Occipital lobe (tissue), 1 donor: ENCODE measurements at regions not wholly inside any gene's neighbourhood (a gene's known extent, or its start where the extent isn't known, plus 50 kb on each side); places are given as distances from the start of the nearest gene placed in this dataset.

ENCODE experiments used
- DNase-seq: peaks from one replicate; lab custom pipeline; 2025; lab: John Stamatoyannopoulos, UW

DNA sequence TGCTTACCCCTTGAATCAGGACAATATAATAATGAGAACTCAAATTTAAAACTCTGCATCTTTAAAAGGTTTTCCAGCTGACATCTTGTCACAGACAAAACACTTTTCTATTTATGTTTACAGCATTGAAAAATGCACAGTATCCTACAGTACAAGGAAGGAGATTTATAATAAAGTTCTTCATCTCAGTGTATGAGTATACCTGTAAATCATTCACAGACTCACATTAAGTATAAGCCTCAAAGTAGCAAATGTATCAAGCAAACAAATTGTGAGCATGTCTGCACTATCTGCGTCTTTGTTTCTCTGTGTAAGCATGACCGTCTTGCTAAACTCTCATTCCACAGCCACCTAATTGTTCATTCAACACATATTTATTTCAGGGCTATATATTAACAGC is 52.8 kb downstream of the PPP1R2C start:
- no peak for DNase-seq

DNA sequence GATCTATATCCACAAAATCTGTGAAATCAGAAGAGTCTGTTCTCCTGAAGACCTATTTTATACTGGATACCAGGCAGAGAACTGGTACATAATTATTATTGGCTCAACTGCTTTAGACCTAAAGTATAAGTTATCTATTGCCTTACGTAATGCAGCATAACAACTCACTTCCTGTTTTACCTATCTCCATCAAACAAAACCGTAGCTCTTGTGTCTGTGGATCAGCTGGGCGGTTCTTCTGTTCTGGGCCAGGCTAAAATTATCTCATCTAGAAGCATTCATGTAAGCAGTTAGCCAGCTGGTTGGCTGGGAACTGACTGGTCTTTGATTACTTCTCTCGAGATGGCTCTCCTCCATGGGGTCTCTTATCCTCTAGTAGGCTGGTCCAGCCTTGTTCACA is 57.8 kb downstream of the PPP1R2C start:
- DNase-seq: no peak

- no peak for DNase-seq
These were observed 62.2 kb downstream of the PPP1R2C start for GRCh38 chrX:42715701-42716262.

- peak; percentile 22 for DNase-seq
These were observed 62.8 kb downstream of the PPP1R2C start for GRCh38 chrX:42714981-42715700.

- no peak for DNase-seq
These were observed 67.5 kb downstream of the PPP1R2C start for GRCh38 chrX:42710452-42710851.

DNA sequence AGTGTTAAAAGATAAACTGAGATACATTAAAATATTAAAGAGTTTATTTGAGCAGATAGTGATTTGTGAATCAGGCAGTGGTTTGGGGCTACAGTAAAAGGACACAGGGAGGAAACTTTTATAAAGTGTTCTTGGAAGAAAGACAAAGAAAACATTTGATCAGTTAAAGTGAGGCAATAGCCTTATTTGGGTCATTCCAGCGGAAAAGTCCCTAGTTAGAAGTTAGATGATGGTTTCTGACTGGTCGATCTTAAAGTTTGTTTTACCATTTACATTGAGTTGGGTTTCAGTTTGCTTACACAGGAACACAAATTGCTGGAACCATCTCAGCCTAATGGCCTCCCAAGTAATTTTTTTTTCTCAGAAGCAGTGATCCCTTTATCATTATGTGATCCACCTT is 69.7 kb downstream of the PPP1R2C start:
- no peak for DNase-seq

DNA sequence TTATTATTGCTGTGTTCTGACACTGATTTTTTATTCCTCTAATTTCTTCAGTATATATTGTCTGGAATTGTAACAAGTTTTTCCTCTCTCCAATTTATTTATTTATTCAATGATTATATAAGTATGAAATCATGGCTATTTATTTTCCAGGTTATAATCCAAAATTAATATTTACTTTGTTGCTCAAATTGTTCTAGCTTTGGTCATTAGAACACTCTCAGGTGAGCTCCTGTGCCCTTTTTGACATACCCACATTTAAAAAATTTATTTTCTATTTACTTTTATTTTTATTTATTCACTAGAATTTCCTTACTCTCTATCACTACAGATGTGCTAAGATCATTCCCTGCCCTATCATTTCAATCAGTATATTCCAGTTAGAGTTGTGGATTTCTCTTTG is 70.2 kb downstream of the PPP1R2C start:
- DNase-seq: no peak

GRCh38 chrX:42704454-42704853 is 73.5 kb downstream of the PPP1R2C start:
- no peak for DNase-seq

GRCh38 chrX:42697544-42697943 is 80.4 kb downstream of the PPP1R2C start:
- no peak for DNase-seq

DNA sequence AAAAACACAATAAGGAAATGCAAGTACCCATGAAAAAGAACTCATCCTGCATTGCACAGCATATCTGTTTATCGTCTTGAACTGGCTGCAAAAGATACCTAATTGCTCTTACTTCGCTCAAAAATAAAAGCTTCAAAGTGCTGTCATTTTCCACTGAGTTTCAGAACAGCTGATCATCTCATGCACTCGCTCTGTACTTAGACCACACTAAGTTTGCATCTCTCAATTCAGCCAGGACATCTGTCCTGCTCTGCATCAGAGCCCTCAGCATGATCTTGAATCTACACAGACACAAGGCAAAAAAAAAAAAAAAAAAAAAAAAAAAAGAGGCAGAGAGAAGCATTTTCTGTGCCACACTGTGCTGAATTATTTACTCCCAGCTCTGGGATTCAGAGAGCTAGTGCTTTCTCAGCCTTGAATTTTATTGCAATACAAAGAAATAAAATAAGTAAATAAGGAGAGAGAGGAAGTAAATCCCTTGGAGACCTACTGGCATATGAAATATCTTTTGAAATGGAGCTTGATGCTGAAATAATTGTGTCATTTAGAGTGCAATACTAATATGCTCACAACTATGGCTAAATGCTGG is 81.3 kb downstream of the PPP1R2C start:
- DNase-seq: no peak

DNA sequence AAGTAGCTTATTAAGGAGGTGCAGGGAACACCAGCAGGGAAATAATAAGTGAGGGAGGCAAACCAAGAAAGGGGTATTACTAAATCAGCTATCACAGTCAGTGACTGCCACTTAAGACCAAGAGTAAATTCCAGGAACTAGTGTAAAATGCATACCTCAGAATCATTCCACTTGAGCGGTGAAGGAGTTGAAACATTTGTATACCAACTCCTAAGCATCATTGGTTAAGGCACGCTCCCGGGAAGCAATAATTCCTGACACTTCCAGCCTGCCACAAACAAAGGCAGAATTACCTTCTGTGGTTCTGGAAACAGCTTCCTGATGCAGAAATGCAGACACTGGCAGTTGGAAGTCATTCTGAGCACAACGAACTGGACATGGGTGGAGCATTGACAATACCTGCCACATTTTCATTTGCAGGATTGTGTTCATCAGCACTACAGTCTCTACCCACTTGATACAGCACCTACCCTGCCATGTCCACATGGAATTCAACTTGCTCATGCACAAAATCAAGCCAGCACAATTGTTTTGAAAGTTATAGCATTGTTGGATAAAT is 82.1 kb downstream of the PPP1R2C start:
- DNase-seq: no peak

- no peak for DNase-seq
These were observed 83.6 kb downstream of the PPP1R2C start for GRCh38 chrX:42694260-42694815.

GRCh38 chrX:42691196-42691595 is 86.8 kb downstream of the PPP1R2C start:
- DNase-seq: no peak

DNA sequence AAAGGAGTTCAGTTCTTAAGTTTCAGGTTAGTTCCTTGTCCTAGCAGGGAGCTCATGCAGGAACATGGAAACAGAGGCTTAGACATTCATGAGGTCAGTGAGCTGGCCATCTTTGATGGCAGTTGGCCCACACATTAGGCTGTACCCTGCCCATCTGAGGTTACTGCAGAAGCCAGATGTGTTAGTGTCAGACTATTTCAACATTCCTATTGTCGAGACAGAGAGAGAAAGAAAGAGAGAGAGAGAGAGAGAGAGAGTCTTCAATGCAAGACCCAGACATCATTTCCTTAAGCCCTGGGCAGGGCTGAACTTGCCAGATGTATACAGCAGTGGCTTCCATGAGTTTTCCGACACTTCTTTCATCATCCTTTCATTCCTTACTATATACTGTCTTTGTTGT is 91.3 kb downstream of the PPP1R2C start:
- DNase-seq: no peak

DNA sequence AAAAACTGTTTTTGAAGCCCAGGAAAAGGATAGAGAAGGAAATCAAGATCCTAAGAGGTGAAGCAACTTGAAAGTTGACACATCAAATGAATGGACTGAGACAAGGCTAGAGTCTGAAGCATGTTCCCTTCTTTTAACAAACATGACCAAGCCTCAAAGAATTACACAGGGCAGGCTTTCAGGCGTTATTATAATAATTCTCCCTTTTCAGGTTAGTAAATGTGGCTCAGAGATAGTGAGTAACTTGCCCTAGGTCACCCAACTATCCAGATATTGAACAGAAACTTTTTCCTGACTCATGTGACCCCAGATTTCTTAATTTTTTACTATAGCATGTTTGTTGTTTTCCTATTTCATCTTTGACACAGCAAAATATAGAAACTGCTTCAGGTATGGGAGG is 91.7 kb downstream of the PPP1R2C start:
- no peak for DNase-seq

- no peak for DNase-seq
These were observed 93.9 kb downstream of the PPP1R2C start for GRCh38 chrX:42684065-42684464.

DNA sequence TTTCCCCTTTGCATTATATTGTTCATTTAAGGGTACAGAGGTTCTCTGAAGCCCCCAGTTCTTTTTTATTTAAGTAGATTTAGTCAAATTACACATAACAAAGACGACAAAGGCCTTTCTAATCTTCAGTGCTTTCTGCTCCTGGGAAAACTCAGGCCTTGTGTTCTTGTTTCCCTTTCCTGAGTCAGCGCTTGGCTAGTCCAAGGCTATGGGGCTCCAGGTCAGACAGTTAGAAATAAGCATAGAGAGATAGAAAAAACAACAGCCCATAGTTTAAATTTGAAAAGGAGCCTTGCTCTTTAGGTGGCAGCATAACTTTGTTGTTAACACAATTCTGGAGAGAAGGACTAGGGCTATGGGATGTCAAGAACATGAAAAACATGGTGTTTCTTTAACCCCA is 97.3 kb downstream of the PPP1R2C start:
- DNase-seq: no peak

DNA sequence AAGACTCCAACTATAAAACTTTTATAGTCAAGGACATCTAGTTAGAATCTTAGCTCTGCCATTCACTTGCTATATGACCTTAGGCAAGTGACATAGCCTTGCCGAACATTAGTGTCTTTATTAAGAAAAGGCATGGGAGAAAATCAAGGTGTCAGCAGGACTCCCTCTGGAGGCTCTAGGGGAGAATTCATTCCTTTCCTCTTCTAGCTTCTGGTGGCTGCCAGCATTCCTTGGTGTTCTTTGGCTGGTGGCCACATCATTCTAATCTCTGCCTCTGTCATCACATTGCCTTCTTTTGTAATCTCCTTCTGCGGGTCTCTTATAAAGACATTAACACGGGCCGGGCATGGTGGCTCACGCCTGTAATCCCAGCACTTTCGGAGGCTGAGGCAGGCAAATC is 99.8 kb downstream of the PPP1R2C start:
- no peak for DNase-seq

- DNase-seq: no peak
These were observed 104.6 kb downstream of the PPP1R2C start for GRCh38 chrX:42673301-42673810.

DNA sequence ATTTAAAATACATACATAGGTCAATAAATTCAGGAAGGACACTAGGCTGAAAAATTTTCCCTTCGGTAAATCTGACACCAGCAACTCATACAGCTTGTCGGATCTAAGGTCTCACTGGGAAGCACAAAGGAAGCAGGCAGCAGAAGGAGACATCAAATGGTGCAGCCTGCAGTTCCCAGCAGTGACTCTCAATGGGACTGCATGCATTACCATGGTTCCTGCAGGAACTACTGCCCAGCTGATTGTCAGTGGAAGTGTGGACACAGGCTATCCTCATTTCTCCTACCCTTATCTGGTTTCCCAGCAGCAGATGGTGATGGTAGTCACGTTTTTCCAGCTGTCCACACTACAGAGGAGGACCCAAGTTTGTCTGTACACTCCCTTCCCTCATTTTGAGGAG is 113.3 kb downstream of the PPP1R2C start:
- no peak for DNase-seq

GRCh38 chrX:42628471-42628870 is 149.5 kb downstream of the PPP1R2C start:
- no peak for DNase-seq

DNA sequence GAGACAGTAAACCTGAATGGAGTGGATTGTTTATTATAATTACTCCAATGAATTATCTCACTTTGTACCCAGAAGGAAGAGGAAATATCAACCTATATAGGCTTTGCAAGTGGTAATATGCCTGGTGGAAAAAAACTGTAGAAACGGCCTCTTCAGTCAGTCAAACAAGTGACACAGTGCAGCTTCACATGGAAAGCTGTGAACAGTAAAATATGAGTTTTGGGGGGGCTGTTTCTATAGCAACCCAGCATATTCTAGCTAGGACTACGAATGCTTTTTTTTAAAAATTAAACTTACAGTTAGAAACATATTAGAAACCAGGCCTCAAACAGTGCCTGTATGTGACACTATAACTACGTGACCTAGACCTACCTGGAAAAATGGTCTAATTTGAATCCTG is 150.1 kb downstream of the PPP1R2C start:
- no peak for DNase-seq
